ENCODE measurements at regions not wholly inside any gene's neighbourhood (a gene's known extent, or its start where the extent isn't known, plus 50 kb on each side); places are given as distances from the start of the nearest gene placed in this dataset.

DNA sequence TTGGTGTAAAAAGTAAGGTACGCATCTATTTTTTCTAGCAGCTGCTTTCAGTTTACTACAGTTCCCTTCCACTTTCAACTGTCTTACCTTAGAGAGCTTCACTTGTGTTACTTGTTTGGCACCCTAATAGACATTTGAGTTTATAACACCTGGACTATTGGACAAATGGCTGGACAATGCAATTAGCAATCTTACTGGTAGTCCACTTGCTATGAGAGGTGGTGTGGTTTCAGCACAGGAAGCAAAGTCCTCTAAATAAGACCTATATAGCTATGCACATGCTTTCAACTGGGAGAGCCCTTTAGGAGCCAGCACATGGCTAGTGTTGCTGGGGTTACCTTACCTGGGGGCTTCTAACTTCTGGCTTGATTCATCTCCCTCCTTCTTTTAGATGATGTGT lies 119.6 kb upstream of the RANBP3L start:
- Histone ChIP-seq H3K79me1 (ENCODE audit: low read depth in 1 of 2, low read length in 2 of 2) (no peaks in the 10 kb centered on the region), H3K4me2 (ENCODE audit: low read depth, low read length) (no peak overlapping the region), H4K91ac (ENCODE audit: insufficient read depth, low read depth, low read length) (no peak overlapping the region), H3K23ac (ENCODE audit: low read depth, low read length) (no peak overlapping the region), H3K36me3 (ENCODE audit: control insufficient read depth, insufficient read depth, low read length) (no peaks in the 10 kb centered on the region), H2BK5ac (ENCODE audit: low read depth, low read length, poor library complexity, severe bottlenecking) (no peak overlapping the region), H3K4me1 (ENCODE audit: control insufficient read depth, insufficient read depth, low read length) (no peaks in the 10 kb centered on the region), H3K14ac (replicated peaks; ENCODE audit: low read depth, low read length) (no peak overlapping the region), H3K27ac (ENCODE audit: insufficient read depth, low read length) (no peak overlapping the region), H4K5ac (ENCODE audit: low read depth, low read length) (no peak overlapping the region), H3K9me3 (ENCODE audit: control insufficient read depth, insufficient read depth, low read length) (no peaks in the 10 kb centered on the region), H3K18ac (ENCODE audit: low read depth, low read length) (no peak overlapping the region), H3K4me3 (ENCODE audit: insufficient read depth, low read depth, low read length) (no peak overlapping the region), H3K9me1 (ENCODE audit: insufficient read depth, low read length) (no peaks in the 10 kb centered on the region), H3K56ac (ENCODE audit: extremely low read depth, insufficient read depth, low read length) (no peak overlapping the region), H2BK15ac (ENCODE audit: low read depth, low read length) (no peak overlapping the region), H4K20me1 (ENCODE audit: insufficient read depth, low read length) (no peaks in the 10 kb centered on the region), H2AK9ac (replicated peaks; ENCODE audit: low read depth, low read length, poor library complexity) (no peak overlapping the region), H2AK5ac (ENCODE audit: low read depth, low read length) (no peak overlapping the region), H3K27me3 (ENCODE audit: control insufficient read depth, insufficient read depth, low read length) (peaks cover 13% of the 10 kb centered on the region), H3K9ac (ENCODE audit: low read depth, low read length) (no peak overlapping the region), H3K4ac (ENCODE audit: low read depth, low read length) (no peak overlapping the region), H2BK120ac (ENCODE audit: low read depth, low read length) (no peak overlapping the region), H4K8ac (ENCODE audit: low read depth in 2 of 2, low read length in 2 of 2) (no peak overlapping the region), H2AFZ (replicated peaks; ENCODE audit: low read length, poor library complexity) (no peak overlapping the region), H2BK20ac (ENCODE audit: low read depth, low read length) (no peak overlapping the region)
- in situ Hi-C loops (cut with MboI; ENCODE audit: low sequenced_read_pairs) = no loop called here
- ChIA-PET CTCF (no interaction called here), POLR2A (ENCODE audit: unreplicated experiment) (no interaction called here)
- intact Hi-C loops (cut with micrococcal nuclease) = no loop called here
- DNase-seq = no peak
- ATAC-seq (ENCODE audit: low read depth) = no peak
- WGBS, 2 experiments (ENCODE audit: extremely low coverage in 2 of 2, insufficient read length in 1 of 2) = no CpG with 5 or more reads among the region's 1 CpG
- no TSS peak for BruUV-seq (replicated peaks)
- no peak for TF ChIP-seq USF2 (IDR thresholded peaks at IDR 0.05; ENCODE audit: low read depth, low read length)
- dilution Hi-C loops (cut with HindIII; ENCODE audit: low sequenced_read_pairs, unreplicated experiment) = no loop called here

Measured in IMR-90 (cell line).